Thyroid gland (tissue), 4 donors: ENCODE measurements at regions not wholly inside any gene's neighbourhood (a gene's known extent, or its start where the extent isn't known, plus 50 kb on each side); places are given as distances from the start of the nearest gene placed in this dataset.

Experiments
- POLR2A ChIP-seq, 2 donors: fragments of 450-650 bp; IDR thresholded peaks; one replicate each; pipeline ENCODE4 v1.6.1; 2017; ENCODE audit warnings: antibody characterized with exemption in 2 of 2, mild to moderate bottlenecking in 2 of 2, moderate library complexity in 1 of 2
- TF ChIP-seq, protein P1 (sequence below), 6 experiments: fragments of 200-600 bp in 3 of 6; fragments of 450-650 bp in 3 of 6; sonication (generic) in 3 of 6; IDR thresholded peaks; one replicate each; pipeline ENCODE4 v1.5.1; 2016 to 2019; ENCODE audit warnings: antibody characterized with exemption in 6 of 6, mild to moderate bottlenecking in 2 of 6, inconsistent platforms in 1 of 6, moderate library complexity in 1 of 6

DNA sequence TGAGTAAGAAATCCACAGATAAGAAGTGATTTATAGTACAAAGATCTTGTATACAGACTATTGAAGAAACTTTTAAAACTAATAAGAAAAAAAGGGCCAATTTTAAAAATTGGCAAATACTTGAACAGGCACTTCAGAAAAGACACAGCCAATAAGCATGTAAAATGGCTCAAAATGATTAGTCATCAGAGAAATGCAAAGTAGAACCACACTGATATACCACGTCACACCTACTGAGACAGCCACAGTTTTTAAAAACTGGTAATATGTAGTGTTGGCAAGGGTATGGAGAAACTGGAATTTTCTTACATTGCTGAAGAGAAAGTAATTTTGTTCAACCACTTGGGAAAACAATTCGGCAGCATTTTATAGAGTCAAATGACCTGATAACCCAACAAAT lies 488.9 kb upstream of the HTR1E start:
- TF ChIP-seq, protein P1, sequence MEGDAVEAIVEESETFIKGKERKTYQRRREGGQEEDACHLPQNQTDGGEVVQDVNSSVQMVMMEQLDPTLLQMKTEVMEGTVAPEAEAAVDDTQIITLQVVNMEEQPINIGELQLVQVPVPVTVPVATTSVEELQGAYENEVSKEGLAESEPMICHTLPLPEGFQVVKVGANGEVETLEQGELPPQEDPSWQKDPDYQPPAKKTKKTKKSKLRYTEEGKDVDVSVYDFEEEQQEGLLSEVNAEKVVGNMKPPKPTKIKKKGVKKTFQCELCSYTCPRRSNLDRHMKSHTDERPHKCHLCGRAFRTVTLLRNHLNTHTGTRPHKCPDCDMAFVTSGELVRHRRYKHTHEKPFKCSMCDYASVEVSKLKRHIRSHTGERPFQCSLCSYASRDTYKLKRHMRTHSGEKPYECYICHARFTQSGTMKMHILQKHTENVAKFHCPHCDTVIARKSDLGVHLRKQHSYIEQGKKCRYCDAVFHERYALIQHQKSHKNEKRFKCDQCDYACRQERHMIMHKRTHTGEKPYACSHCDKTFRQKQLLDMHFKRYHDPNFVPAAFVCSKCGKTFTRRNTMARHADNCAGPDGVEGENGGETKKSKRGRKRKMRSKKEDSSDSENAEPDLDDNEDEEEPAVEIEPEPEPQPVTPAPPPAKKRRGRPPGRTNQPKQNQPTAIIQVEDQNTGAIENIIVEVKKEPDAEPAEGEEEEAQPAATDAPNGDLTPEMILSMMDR (IDR thresholded peaks at IDR 0.05): no peak
- no peak for TF ChIP-seq POLR2A (IDR thresholded peaks at IDR 0.05)
